AG09309 (cell line): ENCODE measurements at regions not wholly inside any gene's neighbourhood (a gene's known extent, or its start where the extent isn't known, plus 50 kb on each side); places are given as distances from the start of the nearest gene placed in this dataset.

Source experiments
- DNase-seq: peaks from one replicate; pipeline ENCODE4 v3.0.0-alpha.2; 2010; ENCODE audit warnings: low read depth
- H3K4me3 ChIP-seq: 2 replicates; pipeline ENCODE4 v1.5.1; 2011; ENCODE audit warnings: mild to moderate bottlenecking, low read depth, low read length, moderate library complexity; ENCODE audit not compliant: control insufficient read depth
- TF ChIP-seq, protein P1 (sequence below): IDR thresholded peaks from 2 replicates; pipeline ENCODE4 v1.5.1; 2011; ENCODE audit warnings: mild to moderate bottlenecking, low read depth, low read length, inconsistent platforms; ENCODE audit not compliant: insufficient read depth, control insufficient read depth; ENCODE audit errors: missing control alignments

DNA sequence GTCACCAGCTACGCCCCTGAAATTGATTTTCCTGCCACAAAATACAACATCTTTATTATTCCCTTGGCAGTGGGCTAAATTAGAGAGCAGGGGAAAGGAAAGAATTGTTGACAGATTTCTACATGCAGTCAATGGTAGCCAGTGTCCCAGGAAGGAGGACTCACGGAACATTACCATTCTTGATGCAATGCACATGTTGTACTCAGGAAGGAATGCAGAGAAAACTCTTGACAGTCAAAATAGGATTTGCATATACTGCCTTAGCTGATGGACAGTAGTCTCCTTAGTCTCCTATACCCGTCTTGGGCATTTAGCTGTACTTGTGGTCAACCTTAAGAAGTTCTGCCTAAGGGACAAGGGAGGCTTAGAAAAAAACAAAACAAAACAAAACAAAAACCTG is 158.0 kb upstream of the GYPA start:
- DNase-seq = no peak
- TF ChIP-seq, protein P1, sequence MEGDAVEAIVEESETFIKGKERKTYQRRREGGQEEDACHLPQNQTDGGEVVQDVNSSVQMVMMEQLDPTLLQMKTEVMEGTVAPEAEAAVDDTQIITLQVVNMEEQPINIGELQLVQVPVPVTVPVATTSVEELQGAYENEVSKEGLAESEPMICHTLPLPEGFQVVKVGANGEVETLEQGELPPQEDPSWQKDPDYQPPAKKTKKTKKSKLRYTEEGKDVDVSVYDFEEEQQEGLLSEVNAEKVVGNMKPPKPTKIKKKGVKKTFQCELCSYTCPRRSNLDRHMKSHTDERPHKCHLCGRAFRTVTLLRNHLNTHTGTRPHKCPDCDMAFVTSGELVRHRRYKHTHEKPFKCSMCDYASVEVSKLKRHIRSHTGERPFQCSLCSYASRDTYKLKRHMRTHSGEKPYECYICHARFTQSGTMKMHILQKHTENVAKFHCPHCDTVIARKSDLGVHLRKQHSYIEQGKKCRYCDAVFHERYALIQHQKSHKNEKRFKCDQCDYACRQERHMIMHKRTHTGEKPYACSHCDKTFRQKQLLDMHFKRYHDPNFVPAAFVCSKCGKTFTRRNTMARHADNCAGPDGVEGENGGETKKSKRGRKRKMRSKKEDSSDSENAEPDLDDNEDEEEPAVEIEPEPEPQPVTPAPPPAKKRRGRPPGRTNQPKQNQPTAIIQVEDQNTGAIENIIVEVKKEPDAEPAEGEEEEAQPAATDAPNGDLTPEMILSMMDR = no peak

DNA sequence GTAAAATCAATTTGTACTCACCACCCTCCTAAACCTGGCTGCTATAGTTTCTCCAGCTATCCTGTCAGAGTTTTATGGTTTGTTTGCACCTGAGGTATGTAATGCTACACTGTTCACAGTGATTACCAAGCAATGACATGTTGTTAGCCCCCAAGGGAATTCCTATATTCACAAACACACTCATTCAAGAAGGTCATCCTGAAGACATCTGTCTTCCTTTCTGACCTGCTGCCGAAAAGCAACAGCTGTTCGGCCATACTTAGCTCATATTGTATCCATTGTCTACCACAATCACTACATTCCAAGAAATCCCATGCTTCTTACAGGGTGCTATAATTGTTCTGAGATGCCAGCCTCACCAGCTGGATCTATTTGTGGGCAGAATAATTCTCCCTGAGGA is 160.1 kb upstream of the GYPA start:
- H3K4me3 ChIP-seq = no peak overlapping the region
- TF ChIP-seq, protein P1 = no peak
- no peak for DNase-seq

More for the DNA sequence above, 158.0 kb upstream of the GYPA start:
- no peak overlapping the region for H3K4me3 ChIP-seq

DNA sequence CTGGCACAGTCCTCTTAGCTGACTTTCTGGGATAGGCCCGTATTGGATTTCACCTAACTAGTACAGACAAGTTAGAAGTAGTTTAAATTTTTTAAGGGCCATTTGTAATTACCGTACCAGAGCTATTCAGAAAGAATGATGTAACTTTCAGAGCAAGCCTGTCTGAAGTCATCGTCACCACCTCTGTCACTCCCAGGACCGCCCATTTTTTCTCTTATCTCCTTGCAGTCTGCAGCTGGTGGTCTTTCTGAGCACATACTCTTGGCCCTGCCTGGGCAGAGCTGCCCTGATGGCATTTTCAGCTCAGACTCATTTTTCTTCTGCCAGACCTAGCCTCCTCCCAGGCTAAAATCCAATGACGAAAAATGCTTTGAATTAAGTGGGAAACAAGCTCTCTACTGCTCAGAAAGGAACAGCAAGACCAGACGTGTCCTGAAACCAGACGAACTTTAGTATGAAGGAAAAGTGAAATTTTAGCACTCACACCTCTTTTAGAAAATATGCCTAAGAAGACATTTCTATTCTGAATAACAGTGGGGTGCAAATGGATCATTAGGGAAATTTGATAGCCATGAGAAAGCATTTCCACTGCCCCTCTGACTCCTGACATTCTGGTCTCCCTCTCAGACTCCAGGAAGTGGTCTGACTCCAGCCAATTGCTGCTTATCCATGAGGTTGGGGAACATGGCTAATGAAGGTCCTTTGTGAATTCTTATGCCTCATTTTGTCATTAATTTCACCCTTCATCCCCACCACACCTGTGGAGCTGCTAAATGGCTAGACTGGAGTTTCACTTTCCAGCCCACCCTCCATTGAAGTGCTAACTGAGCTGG is 162.4 kb upstream of the GYPA start:
- TF ChIP-seq, protein P1 = no peak
- no peak overlapping the region for H3K4me3 ChIP-seq
- no peak for DNase-seq

DNA sequence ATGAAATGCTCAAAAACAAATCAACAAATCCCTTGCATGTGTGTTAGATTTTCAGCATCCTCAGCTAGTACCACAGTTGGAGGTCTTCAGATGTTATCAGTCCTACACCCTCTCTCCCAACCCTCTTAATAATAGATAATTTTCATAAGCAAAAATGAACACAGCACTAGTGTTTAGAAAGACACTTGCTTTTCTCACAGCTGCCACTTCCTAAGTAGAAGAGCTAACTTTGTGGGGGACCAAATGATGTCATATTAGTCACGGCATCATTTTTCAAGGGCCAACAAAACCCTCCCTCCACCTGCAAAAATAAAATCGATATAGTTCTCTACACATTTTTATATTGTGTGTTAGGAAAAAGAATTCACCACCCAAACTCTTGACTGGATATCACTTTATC is 163.5 kb upstream of the GYPA start:
- DNase-seq = no peak
- H3K4me3 ChIP-seq = no peak overlapping the region
- TF ChIP-seq, protein P1 = no peak

DNA sequence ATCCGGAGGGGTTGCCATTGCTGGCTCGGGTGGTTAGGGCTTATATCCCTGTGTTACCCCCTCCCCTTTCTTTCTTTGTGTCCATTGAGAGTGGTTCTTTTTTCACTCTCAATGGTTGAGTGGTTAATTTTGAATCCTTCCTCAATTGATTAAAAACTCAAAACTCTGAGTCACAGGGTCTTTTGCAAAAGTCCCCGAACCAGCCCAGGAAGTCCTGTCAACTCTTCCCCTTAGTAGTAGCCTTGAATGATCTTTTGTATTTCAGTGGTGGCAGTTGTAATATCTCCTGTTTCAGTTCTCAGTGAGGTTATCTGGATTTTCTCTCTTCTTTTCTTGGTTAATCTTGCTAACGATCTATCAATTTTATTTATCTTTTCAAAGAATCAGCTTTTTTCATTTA is 170.0 kb upstream of the GYPA start:
- no peak for DNase-seq
- TF ChIP-seq, protein P1 = no peak

DNA sequence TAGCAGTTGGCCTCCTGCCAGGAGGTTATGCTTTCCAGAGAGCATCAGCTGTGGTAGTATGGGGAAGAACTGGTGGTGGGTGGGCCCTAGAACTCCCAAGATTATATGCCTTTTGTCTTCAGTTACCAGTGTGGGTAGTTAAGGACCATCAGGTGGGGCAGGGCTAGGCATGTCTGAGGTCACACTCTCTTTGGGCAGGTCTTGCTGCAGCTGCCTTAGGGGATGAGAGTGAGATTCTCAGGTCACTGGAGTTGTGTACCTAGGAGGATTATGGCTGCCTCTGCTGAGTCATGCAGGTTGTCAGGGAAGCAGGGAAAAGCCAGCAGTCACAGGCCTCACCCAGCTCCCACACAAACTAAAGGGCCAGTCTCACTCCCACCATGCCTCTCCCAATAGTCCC is 172.9 kb upstream of the GYPA start:
- no peak overlapping the region for H3K4me3 ChIP-seq
- no peak for DNase-seq
- TF ChIP-seq, protein P1 = no peak

More for the DNA sequence above, 170.0 kb upstream of the GYPA start:
- H3K4me3 ChIP-seq = no peak overlapping the region
